ENCODE measurements at regions not wholly inside any gene's neighbourhood (a gene's known extent, or its start where the extent isn't known, plus 50 kb on each side); places are given as distances from the start of the nearest gene placed in this dataset.

GRCh38 chr12:34379142-34379541, 356.8 kb downstream of the ALG10 start:
- Histone ChIP-seq H3K4me3 (ENCODE audit: severe bottlenecking) (no peak overlapping the region), H3K27ac (ENCODE audit: poor library complexity, severe bottlenecking) (no peak overlapping the region), H3K9me3 (ENCODE audit: severe bottlenecking) (no peaks in the 10 kb centered on the region), H3K27me3 (ENCODE audit: insufficient read depth, poor library complexity, severe bottlenecking) (no peaks in the 10 kb centered on the region), H3K36me3 (ENCODE audit: low read depth) (no peaks in the 10 kb centered on the region), H3K4me1 (ENCODE audit: insufficient read depth, poor library complexity, severe bottlenecking) (no peaks in the 10 kb centered on the region)
- ATAC-seq (ENCODE audit: low read depth) (no peak), DNase-seq (ENCODE audit: low spot score) (no peak)
- no peak for TF ChIP-seq CTCF (IDR thresholded peaks at IDR 0.05; ENCODE audit: poor library complexity, severe bottlenecking)

GRCh38 chr12:34384693-34385092, 362.4 kb downstream of the ALG10 start:
- ATAC-seq (ENCODE audit: low read depth): no peak
- peaks cover 3% of the 10 kb centered on the region for H3K9me3 ChIP-seq (ENCODE audit: severe bottlenecking)
- no peaks in the 10 kb centered on the region for H3K27me3 ChIP-seq (ENCODE audit: insufficient read depth, poor library complexity, severe bottlenecking)

GRCh38 chr12:34386016-34386415, 363.7 kb downstream of the ALG10 start:
- no peak overlapping the region for H3K27ac ChIP-seq (ENCODE audit: poor library complexity, severe bottlenecking)
- no peak for TF ChIP-seq CTCF (IDR thresholded peaks at IDR 0.05; ENCODE audit: poor library complexity, severe bottlenecking)
- no peaks in the 10 kb centered on the region for H3K27me3 ChIP-seq (ENCODE audit: insufficient read depth, poor library complexity, severe bottlenecking)
- peaks cover 6% of the 10 kb centered on the region for H3K9me3 ChIP-seq (ENCODE audit: severe bottlenecking)
- no peak overlapping the region for H3K4me3 ChIP-seq (ENCODE audit: severe bottlenecking)
- DNase-seq (ENCODE audit: low spot score): no peak
- H3K36me3 ChIP-seq (ENCODE audit: low read depth): no peaks in the 10 kb centered on the region
- no peaks in the 10 kb centered on the region for H3K4me1 ChIP-seq (ENCODE audit: insufficient read depth, poor library complexity, severe bottlenecking)
- no peak for ATAC-seq (ENCODE audit: low read depth)

More at GRCh38 chr12:34384693-34385092, 362.4 kb downstream of the ALG10 start:
- Histone ChIP-seq H3K4me3 (ENCODE audit: severe bottlenecking) (no peak overlapping the region), H3K27ac (ENCODE audit: poor library complexity, severe bottlenecking) (no peak overlapping the region), H3K4me1 (ENCODE audit: insufficient read depth, poor library complexity, severe bottlenecking) (no peaks in the 10 kb centered on the region), H3K36me3 (ENCODE audit: low read depth) (no peaks in the 10 kb centered on the region)
- no peak for DNase-seq (ENCODE audit: low spot score)
- no peak for TF ChIP-seq CTCF (IDR thresholded peaks at IDR 0.05; ENCODE audit: poor library complexity, severe bottlenecking)

GRCh38 chr12:34386621-34387255, 364.4 kb downstream of the ALG10 start:
- no peak for ATAC-seq (ENCODE audit: low read depth)
- H3K36me3 ChIP-seq (ENCODE audit: low read depth): no peaks in the 10 kb centered on the region
- no peak overlapping the region for H3K27ac ChIP-seq (ENCODE audit: poor library complexity, severe bottlenecking)
- no peak overlapping the region for H3K4me3 ChIP-seq (ENCODE audit: severe bottlenecking)
- no peak for TF ChIP-seq CTCF (IDR thresholded peaks at IDR 0.05; ENCODE audit: poor library complexity, severe bottlenecking)
- no peak for DNase-seq (ENCODE audit: low spot score)
- H3K4me1 ChIP-seq (ENCODE audit: insufficient read depth, poor library complexity, severe bottlenecking): no peaks in the 10 kb centered on the region
- no peaks in the 10 kb centered on the region for H3K27me3 ChIP-seq (ENCODE audit: insufficient read depth, poor library complexity, severe bottlenecking)
- peaks cover 6% of the 10 kb centered on the region for H3K9me3 ChIP-seq (ENCODE audit: severe bottlenecking)

All from RWPE2 (cell line).